Cardiac muscle cell (in vitro differentiated cells and primary cell): ENCODE measurements at regions not wholly inside any gene's neighbourhood (a gene's known extent, or its start where the extent isn't known, plus 50 kb on each side); places are given as distances from the start of the nearest gene placed in this dataset.

Experiments
- DNase-seq, 2 donors: peaks; one replicate each; pipeline versions ENCODE4 v3.0.0 to v3.0.0-alpha.2; 2010 to 2017; ENCODE audit warnings: low read depth in 1 of 2, low spot score in 1 of 2
- H3K27ac ChIP-seq: fragments of 200-600 bp; sonication (generic); 2 replicates; pipeline ENCODE4 v1.5.1; 2016
- H3K27me3 ChIP-seq: fragments of 200-600 bp; sonication (generic); 2 replicates; pipeline ENCODE4 v1.6.0; 2016; ENCODE audit warnings: control low read depth
- H3K36me3 ChIP-seq: fragments of 200-600 bp; sonication (generic); 2 replicates; pipeline ENCODE4 v1.5.1; 2016; ENCODE audit warnings: control low read depth
- H3K4me1 ChIP-seq: fragments of 200-600 bp; sonication (generic); 2 replicates; pipeline ENCODE4 v1.8.1; 2017; ENCODE audit warnings: low read depth, mild to moderate bottlenecking, mixed run types
- H3K4me3 ChIP-seq: fragments of 200-600 bp; sonication (generic); 2 replicates; pipeline ENCODE4 v1.5.1; 2016; ENCODE audit warnings: mild to moderate bottlenecking
- H3K9me3 ChIP-seq: fragments of 200-600 bp; sonication (generic); 2 replicates; pipeline ENCODE4 v1.5.1; 2017; ENCODE audit warnings: low read depth, mild to moderate bottlenecking, control low read depth
- CTCF ChIP-seq: IDR thresholded peaks from 2 replicates; pipeline ENCODE4 v1.5.1; 2012; ENCODE audit warnings: low read depth, mild to moderate bottlenecking, low read length

DNA sequence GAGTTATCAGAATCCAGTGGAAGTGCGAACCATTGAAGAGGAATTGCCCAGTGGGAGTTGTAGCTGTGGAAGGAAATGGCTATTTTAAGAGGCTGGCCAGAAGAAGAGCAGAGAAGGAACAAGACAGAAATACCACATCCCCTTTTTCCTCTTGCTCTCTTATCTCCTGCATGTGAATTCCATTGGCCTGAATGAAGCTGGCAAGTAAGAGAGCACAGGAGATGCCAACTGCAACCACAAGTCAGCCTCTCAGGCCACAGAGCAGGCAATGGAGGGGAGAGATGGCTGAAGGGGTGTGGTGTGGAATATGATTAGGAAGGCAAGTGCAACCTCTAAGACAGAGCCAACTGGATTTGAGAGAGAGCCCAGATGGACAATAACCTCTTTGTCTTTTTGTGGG, 362.7 kb upstream of the IMPG1 start:
- Histone ChIP-seq H3K4me1 (peaks cover 4% of the 10 kb centered on the region), H3K27ac (peak overlapping the region; percentile 42)

DNA sequence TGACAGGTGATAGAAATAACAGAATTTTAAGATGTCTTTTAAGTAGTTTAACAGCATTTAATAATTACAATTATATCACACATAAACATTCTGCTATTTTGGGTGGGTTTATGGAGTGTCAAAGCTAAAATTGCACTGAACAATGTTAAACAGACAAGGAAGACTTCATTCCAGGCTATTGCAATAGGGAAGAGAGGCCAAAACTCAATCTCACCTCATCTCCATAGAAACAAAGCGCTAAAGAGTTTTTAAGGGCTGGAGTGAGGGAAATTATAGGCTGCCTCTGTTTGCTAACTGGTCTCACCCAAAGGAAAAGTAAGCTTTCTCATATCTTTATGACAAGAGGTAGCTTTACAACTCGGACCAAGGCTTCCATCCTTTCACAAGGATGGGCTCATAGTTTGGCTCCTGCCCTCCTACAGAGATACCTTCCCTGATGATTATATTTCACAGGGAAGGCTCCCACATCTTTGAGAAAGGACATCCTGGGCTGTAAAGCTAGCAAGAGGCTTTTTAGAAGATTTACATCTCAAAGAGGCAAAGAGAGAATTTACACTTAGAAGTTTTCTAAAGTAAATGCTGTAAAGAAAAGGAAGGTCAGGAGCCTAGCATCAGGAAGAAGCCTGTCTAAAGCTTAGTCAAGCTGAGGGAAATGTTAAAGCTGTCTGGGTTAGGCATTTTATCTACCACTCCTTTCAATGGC, 350.2 kb upstream of the IMPG1 start:
- Histone ChIP-seq H3K9me3 (no peaks in the 10 kb centered on the region), H3K4me1 (peaks cover 7% of the 10 kb centered on the region), H3K27ac (no peak overlapping the region)

More for the DNA sequence above, 362.7 kb upstream of the IMPG1 start:
- H3K27me3 ChIP-seq: no peaks in the 10 kb centered on the region
- H3K4me3 ChIP-seq: no peak overlapping the region
- DNase-seq: peak in 1 of 2 donors; percentile 58
- TF ChIP-seq CTCF: no peak
- H3K9me3 ChIP-seq: no peaks in the 10 kb centered on the region
- H3K36me3 ChIP-seq: no peaks in the 10 kb centered on the region

DNA sequence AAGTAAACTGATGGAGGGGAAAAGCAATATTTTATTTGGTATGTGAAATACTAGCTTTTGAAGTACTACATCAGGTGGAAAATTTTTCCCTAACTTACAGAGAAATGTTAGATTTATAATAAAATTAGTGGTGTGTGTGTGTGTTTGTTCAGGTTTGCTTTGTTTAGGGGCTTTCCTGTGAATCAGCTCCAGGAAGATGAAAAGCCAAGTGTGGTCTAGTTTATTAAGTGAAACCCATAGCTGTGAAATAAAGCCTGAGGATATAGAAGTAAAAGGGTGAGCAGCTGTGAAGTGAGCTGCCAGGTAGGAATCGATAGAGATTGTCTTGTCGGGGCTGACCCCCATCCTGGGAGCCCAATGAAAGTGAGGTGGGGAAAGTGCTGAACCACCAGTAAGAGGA, 347.6 kb upstream of the IMPG1 start:
- no peak for TF ChIP-seq CTCF
- DNase-seq: no peak
- H3K4me3 ChIP-seq: no peak overlapping the region

More for the DNA sequence above, 350.2 kb upstream of the IMPG1 start:
- Histone ChIP-seq H3K4me3 (no peak overlapping the region), H3K27me3 (no peaks in the 10 kb centered on the region), H3K36me3 (no peaks in the 10 kb centered on the region)
- TF ChIP-seq CTCF: no peak
- no peak for DNase-seq

DNA sequence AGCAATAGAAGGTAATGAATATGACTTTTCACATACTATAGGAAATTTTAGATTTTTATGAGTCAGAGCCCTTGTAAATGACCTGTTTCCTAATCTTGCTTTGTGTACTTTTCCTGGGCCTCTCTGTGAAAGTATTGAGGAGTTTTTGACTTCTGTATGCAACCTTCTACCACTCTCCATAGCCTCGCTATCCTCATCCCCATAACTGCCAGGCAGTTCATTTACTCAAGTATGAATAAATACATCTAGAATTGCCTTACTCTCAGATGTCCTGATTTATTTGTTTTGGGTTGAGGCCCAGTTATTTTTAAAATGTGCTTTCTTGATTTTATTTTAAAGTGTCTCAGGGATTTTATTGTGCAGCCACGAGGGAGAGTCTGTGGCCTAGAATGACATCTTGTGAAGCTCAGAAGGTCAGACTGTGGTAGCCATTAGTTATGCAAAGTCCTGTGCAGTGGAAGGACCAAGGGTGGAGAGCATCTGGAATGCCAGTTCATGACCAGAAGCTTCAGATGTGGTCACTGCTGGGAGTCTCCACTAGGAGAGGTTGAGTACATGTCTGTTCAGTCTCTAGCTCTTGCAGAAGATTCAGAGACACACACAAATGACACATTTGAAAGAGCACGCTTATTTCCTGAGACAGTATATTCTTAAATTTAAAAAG, 346.2 kb upstream of the IMPG1 start:
- no peak overlapping the region for H3K4me3 ChIP-seq
- peaks cover 20% of the 10 kb centered on the region for H3K4me1 ChIP-seq
- DNase-seq: peak in 1 of 2 donors; percentile 7
- no peaks in the 10 kb centered on the region for H3K9me3 ChIP-seq
- no peak for TF ChIP-seq CTCF
- no peaks in the 10 kb centered on the region for H3K36me3 ChIP-seq
- no peaks in the 10 kb centered on the region for H3K27me3 ChIP-seq
- no peak overlapping the region for H3K27ac ChIP-seq

More for the DNA sequence above, 347.6 kb upstream of the IMPG1 start:
- Histone ChIP-seq H3K27ac (no peak overlapping the region), H3K27me3 (no peaks in the 10 kb centered on the region), H3K4me1 (peaks cover 20% of the 10 kb centered on the region), H3K9me3 (no peaks in the 10 kb centered on the region), H3K36me3 (no peaks in the 10 kb centered on the region)

GRCh38 chr6:76416821-76417605, 344.6 kb upstream of the IMPG1 start:
- peak overlapping the region; percentile 61 for H3K27ac ChIP-seq
- no peaks in the 10 kb centered on the region for H3K9me3 ChIP-seq
- H3K27me3 ChIP-seq: no peaks in the 10 kb centered on the region
- peak in 1 of 2 donors; percentile 42 for DNase-seq
- no peaks in the 10 kb centered on the region for H3K36me3 ChIP-seq
- H3K4me1 ChIP-seq: peaks cover 20% of the 10 kb centered on the region
- no peak for TF ChIP-seq CTCF
- H3K4me3 ChIP-seq: no peak overlapping the region
